ENCODE measurements at regions not wholly inside any gene's neighbourhood (a gene's known extent, or its start where the extent isn't known, plus 50 kb on each side); places are given as distances from the start of the nearest gene placed in this dataset.

- no peak overlapping the region for H3K4me3 ChIP-seq (IDR thresholded peaks at IDR 0.05; ENCODE audit: insufficient read depth, low read depth, low read length)
- H3K4me2 ChIP-seq: no peak overlapping the region
- no peak overlapping the region for H3K9ac ChIP-seq
- no peak overlapping the region for H2AFZ ChIP-seq (ENCODE audit: low read depth)
- no peaks in the 10 kb centered on the region for H3K27me3 ChIP-seq (ENCODE audit: insufficient read depth, low read depth)
- H3K79me2 ChIP-seq (ENCODE audit: insufficient read depth, low read depth): no peaks in the 10 kb centered on the region
- H3K36me3 ChIP-seq (ENCODE audit: insufficient read depth): no peaks in the 10 kb centered on the region
- TF ChIP-seq, protein P1, sequence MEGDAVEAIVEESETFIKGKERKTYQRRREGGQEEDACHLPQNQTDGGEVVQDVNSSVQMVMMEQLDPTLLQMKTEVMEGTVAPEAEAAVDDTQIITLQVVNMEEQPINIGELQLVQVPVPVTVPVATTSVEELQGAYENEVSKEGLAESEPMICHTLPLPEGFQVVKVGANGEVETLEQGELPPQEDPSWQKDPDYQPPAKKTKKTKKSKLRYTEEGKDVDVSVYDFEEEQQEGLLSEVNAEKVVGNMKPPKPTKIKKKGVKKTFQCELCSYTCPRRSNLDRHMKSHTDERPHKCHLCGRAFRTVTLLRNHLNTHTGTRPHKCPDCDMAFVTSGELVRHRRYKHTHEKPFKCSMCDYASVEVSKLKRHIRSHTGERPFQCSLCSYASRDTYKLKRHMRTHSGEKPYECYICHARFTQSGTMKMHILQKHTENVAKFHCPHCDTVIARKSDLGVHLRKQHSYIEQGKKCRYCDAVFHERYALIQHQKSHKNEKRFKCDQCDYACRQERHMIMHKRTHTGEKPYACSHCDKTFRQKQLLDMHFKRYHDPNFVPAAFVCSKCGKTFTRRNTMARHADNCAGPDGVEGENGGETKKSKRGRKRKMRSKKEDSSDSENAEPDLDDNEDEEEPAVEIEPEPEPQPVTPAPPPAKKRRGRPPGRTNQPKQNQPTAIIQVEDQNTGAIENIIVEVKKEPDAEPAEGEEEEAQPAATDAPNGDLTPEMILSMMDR (conservative IDR thresholded peaks at IDR 0.05; ENCODE audit: low read depth, low read length): no peak
- H3K4me1 ChIP-seq (ENCODE audit: low read depth, poor library complexity, severe bottlenecking): no peaks in the 10 kb centered on the region
- H3K27ac ChIP-seq: no peak overlapping the region
- no peaks in the 10 kb centered on the region for H4K20me1 ChIP-seq (ENCODE audit: insufficient read depth)
Measured at GRCh38 chr13:34478376-34478775, 463.7 kb upstream of the NBEA start.

DNA sequence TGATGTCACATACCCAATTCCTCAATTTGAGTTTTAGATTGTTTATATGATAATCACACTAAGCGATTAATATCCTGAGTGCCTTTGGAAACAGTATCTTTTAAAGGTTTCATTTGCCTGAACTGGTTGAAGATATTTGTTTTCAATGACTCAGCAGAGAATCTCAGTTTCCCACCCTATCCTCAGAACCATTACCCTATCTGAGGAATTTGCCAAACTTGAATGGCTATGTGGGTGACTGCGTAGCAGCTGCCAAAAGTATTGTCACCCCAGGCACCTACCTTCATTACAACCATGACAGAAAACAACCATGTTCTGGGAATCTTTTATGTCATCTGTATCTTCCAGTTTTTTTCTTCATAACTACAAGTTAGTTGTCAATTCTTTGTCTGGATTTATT, 440.1 kb upstream of the NBEA start:
- TF ChIP-seq, protein P1 (conservative IDR thresholded peaks at IDR 0.05; ENCODE audit: low read depth, low read length): no peak
- H3K36me3 ChIP-seq (ENCODE audit: insufficient read depth): no peaks in the 10 kb centered on the region
- no peaks in the 10 kb centered on the region for H3K27me3 ChIP-seq (ENCODE audit: insufficient read depth, low read depth)
- no peak overlapping the region for H3K27ac ChIP-seq
- H4K20me1 ChIP-seq (ENCODE audit: insufficient read depth): no peaks in the 10 kb centered on the region
- no peaks in the 10 kb centered on the region for H3K4me1 ChIP-seq (ENCODE audit: low read depth, poor library complexity, severe bottlenecking)
- no peak overlapping the region for H2AFZ ChIP-seq (ENCODE audit: low read depth)
- H3K4me2 ChIP-seq: no peak overlapping the region
- H3K79me2 ChIP-seq (ENCODE audit: insufficient read depth, low read depth): no peaks in the 10 kb centered on the region
- no peak overlapping the region for H3K9ac ChIP-seq
- no peak overlapping the region for H3K4me3 ChIP-seq (IDR thresholded peaks at IDR 0.05; ENCODE audit: insufficient read depth, low read depth, low read length)

DNA sequence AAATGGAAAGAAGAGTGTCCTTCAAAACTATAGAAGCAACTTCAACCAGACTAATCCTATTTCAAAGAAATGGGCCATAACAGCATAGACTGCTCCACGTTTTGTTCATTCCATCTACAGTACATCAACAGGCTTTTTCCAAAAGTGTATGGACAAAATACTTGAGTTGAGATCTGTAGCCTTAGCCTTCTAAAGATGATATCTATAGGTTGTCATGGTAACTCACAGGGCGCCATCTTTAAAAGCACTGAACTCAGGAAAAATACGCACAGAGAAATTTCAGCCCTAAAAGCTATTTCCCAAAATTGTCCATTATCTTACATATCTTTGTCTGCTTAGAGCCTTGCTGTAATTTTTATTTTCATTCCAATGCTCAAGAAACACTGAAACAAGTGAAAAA, 439.4 kb upstream of the NBEA start:
- H3K27ac ChIP-seq: no peak overlapping the region
- no peak overlapping the region for H3K4me3 ChIP-seq (IDR thresholded peaks at IDR 0.05; ENCODE audit: insufficient read depth, low read depth, low read length)
- H3K27me3 ChIP-seq (ENCODE audit: insufficient read depth, low read depth): no peaks in the 10 kb centered on the region
- H3K36me3 ChIP-seq (ENCODE audit: insufficient read depth): no peaks in the 10 kb centered on the region
- no peak overlapping the region for H3K4me2 ChIP-seq
- no peaks in the 10 kb centered on the region for H3K79me2 ChIP-seq (ENCODE audit: insufficient read depth, low read depth)
- TF ChIP-seq, protein P1 (conservative IDR thresholded peaks at IDR 0.05; ENCODE audit: low read depth, low read length): no peak
- no peaks in the 10 kb centered on the region for H3K4me1 ChIP-seq (ENCODE audit: low read depth, poor library complexity, severe bottlenecking)
- no peaks in the 10 kb centered on the region for H4K20me1 ChIP-seq (ENCODE audit: insufficient read depth)
- H2AFZ ChIP-seq (ENCODE audit: low read depth): no peak overlapping the region
- H3K9ac ChIP-seq: no peak overlapping the region

DNA sequence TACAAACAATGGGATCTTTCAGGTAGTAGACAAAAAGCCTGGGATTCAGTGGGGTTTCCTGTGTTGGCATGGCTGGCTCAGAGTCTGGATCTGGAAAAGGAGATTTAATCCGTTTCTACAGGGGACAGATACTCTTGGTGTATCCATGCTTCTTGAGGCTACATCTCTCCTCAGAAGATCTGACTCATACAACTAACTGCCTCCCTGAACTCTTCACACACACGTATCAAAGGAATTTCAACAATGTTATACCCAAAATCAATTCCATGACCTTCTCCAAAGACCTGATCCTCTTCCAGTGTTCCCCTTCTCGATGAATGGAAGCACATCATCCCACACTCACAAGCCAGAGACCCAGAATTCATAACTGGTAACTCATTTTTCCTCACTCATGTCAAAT, 435.3 kb upstream of the NBEA start:
- Histone ChIP-seq H3K9ac (no peak overlapping the region), H3K79me2 (ENCODE audit: insufficient read depth, low read depth) (no peaks in the 10 kb centered on the region)

More for the DNA sequence above, 435.3 kb upstream of the NBEA start:
- Histone ChIP-seq H2AFZ (ENCODE audit: low read depth) (no peak overlapping the region), H3K4me1 (ENCODE audit: low read depth, poor library complexity, severe bottlenecking) (no peaks in the 10 kb centered on the region), H3K36me3 (ENCODE audit: insufficient read depth) (no peaks in the 10 kb centered on the region), H3K4me2 (no peak overlapping the region), H3K4me3 (IDR thresholded peaks at IDR 0.05; ENCODE audit: insufficient read depth, low read depth, low read length) (no peak overlapping the region), H3K27ac (no peak overlapping the region), H3K27me3 (ENCODE audit: insufficient read depth, low read depth) (no peaks in the 10 kb centered on the region), H4K20me1 (ENCODE audit: insufficient read depth) (no peaks in the 10 kb centered on the region)
- TF ChIP-seq, protein P1 (conservative IDR thresholded peaks at IDR 0.05; ENCODE audit: low read depth, low read length): no peak

Data from KMS-11 (cell line).